ENCODE measurements at regions not wholly inside any gene's neighbourhood (a gene's known extent, or its start where the extent isn't known, plus 50 kb on each side); places are given as distances from the start of the nearest gene placed in this dataset.

- TF ChIP-seq SIN3A (IDR thresholded peaks at IDR 0.05; ENCODE audit: borderline replicate concordance, insufficient read depth, low read length) (no peak), POLR2AphosphoS5 (IDR thresholded peaks at IDR 0.05; ENCODE audit: low read depth, low read length) (no peak), TAF1 (IDR thresholded peaks at IDR 0.05; ENCODE audit: borderline replicate concordance, insufficient read depth, low read length) (no peak), REST (IDR thresholded peaks at IDR 0.05; ENCODE audit: insufficient read depth in 1 of 2, low read depth in 2 of 2, low read length in 2 of 2) (no peak), FOXP2 (optimal IDR thresholded peaks at IDR 0.05; ENCODE audit: borderline replicate concordance, extremely low read depth, extremely low read length, insufficient read depth) (no peak)
Observed at GRCh38 chr14:50022661-50023060, 93.7 kb downstream of the VCPKMT start.

- TF ChIP-seq REST (IDR thresholded peaks at IDR 0.05; ENCODE audit: insufficient read depth in 1 of 2, low read depth in 2 of 2, low read length in 2 of 2) (no peak), SIN3A (IDR thresholded peaks at IDR 0.05; ENCODE audit: borderline replicate concordance, insufficient read depth, low read length) (no peak), FOXP2 (optimal IDR thresholded peaks at IDR 0.05; ENCODE audit: borderline replicate concordance, extremely low read depth, extremely low read length, insufficient read depth) (no peak), POLR2AphosphoS5 (IDR thresholded peaks at IDR 0.05; ENCODE audit: low read depth, low read length) (no peak), TAF1 (IDR thresholded peaks at IDR 0.05; ENCODE audit: borderline replicate concordance, insufficient read depth, low read length) (no peak)
Observed at GRCh38 chr14:50023671-50024490, 92.5 kb downstream of the VCPKMT start.

- TF ChIP-seq SIN3A (IDR thresholded peaks at IDR 0.05; ENCODE audit: borderline replicate concordance, insufficient read depth, low read length), result no peak
- TF ChIP-seq POLR2AphosphoS5 (IDR thresholded peaks at IDR 0.05; ENCODE audit: low read depth, low read length), result no peak
- TF ChIP-seq FOXP2 (optimal IDR thresholded peaks at IDR 0.05; ENCODE audit: borderline replicate concordance, extremely low read depth, extremely low read length, insufficient read depth), result no peak
- TF ChIP-seq TAF1 (IDR thresholded peaks at IDR 0.05; ENCODE audit: borderline replicate concordance, insufficient read depth, low read length), result no peak
- TF ChIP-seq REST (IDR thresholded peaks at IDR 0.05; ENCODE audit: insufficient read depth in 1 of 2, low read depth in 2 of 2, low read length in 2 of 2), result no peak
Observed at GRCh38 chr14:50025073-50025472, 91.3 kb downstream of the VCPKMT start.

- TF ChIP-seq FOXP2 (optimal IDR thresholded peaks at IDR 0.05; ENCODE audit: borderline replicate concordance, extremely low read depth, extremely low read length, insufficient read depth) (no peak), TAF1 (IDR thresholded peaks at IDR 0.05; ENCODE audit: borderline replicate concordance, insufficient read depth, low read length) (no peak), SIN3A (IDR thresholded peaks at IDR 0.05; ENCODE audit: borderline replicate concordance, insufficient read depth, low read length) (no peak)
Observed at GRCh38 chr14:50025776-50026175, 90.6 kb downstream of the VCPKMT start.

GRCh38 chr14:50026396-50026795 lies 90.0 kb downstream of the VCPKMT start:
- no peak for TF ChIP-seq POLR2AphosphoS5 (IDR thresholded peaks at IDR 0.05; ENCODE audit: low read depth, low read length)
- no peak for TF ChIP-seq REST (IDR thresholded peaks at IDR 0.05; ENCODE audit: insufficient read depth in 1 of 2, low read depth in 2 of 2, low read length in 2 of 2)
- TF ChIP-seq SIN3A (IDR thresholded peaks at IDR 0.05; ENCODE audit: borderline replicate concordance, insufficient read depth, low read length), result no peak
- no peak for TF ChIP-seq TAF1 (IDR thresholded peaks at IDR 0.05; ENCODE audit: borderline replicate concordance, insufficient read depth, low read length)
- TF ChIP-seq FOXP2 (optimal IDR thresholded peaks at IDR 0.05; ENCODE audit: borderline replicate concordance, extremely low read depth, extremely low read length, insufficient read depth), result no peak

All from PFSK-1 (cell line).